Heart left ventricle (tissue), 16 donors: ENCODE measurements at regions not wholly inside any gene's neighbourhood (a gene's known extent, or its start where the extent isn't known, plus 50 kb on each side); places are given as distances from the start of the nearest gene placed in this dataset.

Source experiments
- ATAC-seq, 4 donors: fragments of 200-7000 bp; cut with Tn5 transposase; one replicate each; pipeline ENCODE4 v1.9.1; 2020 to 2022; ENCODE audit warnings: moderate library complexity in 4 of 4, mild to moderate bottlenecking in 3 of 4, moderate number of reproducible peaks in 1 of 4
- DNase-seq, 5 donors: peaks; one replicate each; pipeline ENCODE4 v3.0.0-alpha.2; 2020
- H3K27ac ChIP-seq, 12 donors: fragments of 200-600 bp; sonication (generic) in 4 of 12; one replicate each; pipeline versions ENCODE4 v1.5.0 to v1.8.0; 2016 to 2022; ENCODE audit warnings: mild to moderate bottlenecking in 2 of 12
- H3K27me3 ChIP-seq, 9 donors: fragments of 200-600 bp; sonication (generic) in 2 of 9; one replicate each; pipeline versions ENCODE4 v1.5.1 to v1.8.0; 2016 to 2022; ENCODE audit warnings: mild to moderate bottlenecking in 3 of 9
- H3K36me3 ChIP-seq, 9 donors: fragments of 200-600 bp; sonication (generic) in 2 of 9; one replicate each; pipeline versions ENCODE4 v1.5.0 to v1.8.0; 2018 to 2022; ENCODE audit warnings: mild to moderate bottlenecking in 2 of 9
- H3K4me1 ChIP-seq, 12 donors: fragments of 200-600 bp; sonication (generic) in 4 of 12; one replicate each; pipeline versions ENCODE4 v1.5.0 to v1.8.0; 2016 to 2022; ENCODE audit warnings: mild to moderate bottlenecking in 3 of 12
- H3K4me3 ChIP-seq, 12 donors: fragments of 200-600 bp; sonication (generic) in 4 of 12; one replicate each; pipeline versions ENCODE4 v1.5.0 to v1.8.0; 2017 to 2022; ENCODE audit warnings: mild to moderate bottlenecking in 9 of 12, moderate library complexity in 4 of 12
- H3K9me3 ChIP-seq, 12 donors: fragments of 200-600 bp; sonication (generic) in 4 of 12; one replicate each; pipeline versions ENCODE4 v1.5.0 to v1.8.0; 2016 to 2022; ENCODE audit warnings: mild to moderate bottlenecking in 1 of 12
- POLR2A ChIP-seq, 2 donors: fragments of 450-650 bp; IDR thresholded peaks; one replicate each; pipeline ENCODE4 v1.6.1; 2017; ENCODE audit warnings: antibody characterized with exemption in 2 of 2, mild to moderate bottlenecking in 2 of 2, moderate library complexity in 2 of 2
- WGBS, 4 donors: extraction: QIAGEN DNeasy Blood & Tissue Kit in 2 of 4; methylation state at CpG; one replicate each; pipeline versions ENCODE4 v1.1.5 to v1.1.7; 2013 to 2018; 5-methylcytosine and 5-hydroxymethylcytosine counted together
- intact Hi-C, 10 donors: fragments of 100-400 bp; cut with DNase I; formaldehyde crosslinking; loops; one replicate each; pipeline versions ENCODE4 v1.11.1 to v1.14.2; 2022
- TF ChIP-seq, protein P1 (sequence below), 12 donors: fragments of 200-600 bp; sonication (generic) in 4 of 12; IDR thresholded peaks; one replicate each; pipeline versions ENCODE4 v1.5.0 to v1.8.0; 2018 to 2022; ENCODE audit warnings: antibody characterized with exemption in 12 of 12, mild to moderate bottlenecking in 5 of 12
- donor health status: ischemic (EF 13 %, LVEDD 7.1; RV severe dilation, severe dysfunction).
- donor health status: healthy with polysubstance abuse.
- donor health status: DM: no; HTN: yes; CAD: no.
- donor health status: DM: no; HTN: no; CAD: no.
- donor health status: ischemic (EF 25% LVEDD 6.9; RV normal size, moderate dysfunction).
- donor health status: ischemic (EF 25% LVEDD 5.7; RV mildly dilated, moderate dysfunction).
- donor health status: healthy.
- donor health status: DM: yes; HTN: yes; CAD: no.
- donor health status: ischemic (EF 35%, LVEDD 5.7; RV mildly dilated, moderate dysfunction).
- donor health status: nonischemic (EF 11% LVEDD 7.7; RV severe dilation, severe dysfunction).
- donor health status: DM: yes; HTN: yes; CAD: no.
- donor health status: PGD.
- donor health status: ischemic (EF 29% LVEDD 5.4; RV normal size, mild dysfunction).
- donor health status: nonischemic (EF 23%, LVEDD 6.1; RV moderate dilation, normal function).

DNA sequence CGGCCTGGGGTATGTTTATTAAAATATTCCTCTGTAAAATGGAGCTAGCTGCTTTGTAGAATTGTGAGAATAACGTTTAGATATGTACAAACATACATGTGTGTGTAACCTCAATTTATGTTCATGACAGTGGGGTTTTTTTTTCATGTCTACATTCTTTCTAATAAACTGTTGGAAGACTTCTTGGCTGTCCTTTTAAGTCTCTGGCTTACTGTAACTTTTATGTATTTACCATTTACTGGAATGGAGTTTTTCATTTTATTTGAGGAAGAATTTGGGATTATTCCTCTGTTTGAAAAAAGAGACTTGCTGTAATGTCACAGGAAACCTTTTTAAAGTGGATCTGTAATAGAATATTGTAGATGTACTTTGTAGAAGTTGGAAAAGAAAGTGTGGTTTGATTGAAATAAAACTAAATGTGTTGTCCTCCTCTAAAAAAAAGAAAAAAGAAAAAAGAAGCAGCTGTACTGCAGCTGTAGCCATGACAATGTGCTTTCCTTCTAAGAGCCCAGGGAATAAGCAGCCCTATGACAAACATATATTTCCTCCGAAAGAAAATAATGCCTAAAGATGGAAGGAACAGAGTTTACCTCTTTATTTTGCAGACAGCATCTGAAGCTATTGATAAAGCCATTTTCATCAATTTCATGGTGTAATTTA, 71.2 kb upstream of the FREM1 start:
- intact Hi-C loops: no loop called here

GRCh38 chr9:14978022-14979000, 68.1 kb upstream of the FREM1 start:
- Histone ChIP-seq H3K27me3 (no peaks in the 10 kb centered on the region), H3K4me1 (no peaks in the 10 kb centered on the region), H3K36me3 (no peaks in the 10 kb centered on the region), H3K9me3 (peaks cover 0 to 3% (median 0%) of the 10 kb centered on the region in 12 donors), H3K27ac (no peak overlapping the region), H3K4me3 (no peak overlapping the region)
- ATAC-seq: peak in 1 of 4 donors; percentile 38
- DNase-seq: no peak
- WGBS, 4 donors: 83 to 87% (median 85%) methylated on average over 42 to 49 of the region's 49 CpGs
- intact Hi-C loops: no loop called here
- TF ChIP-seq POLR2A (IDR thresholded peaks at IDR 0.05): no peak
- TF ChIP-seq, protein P1, sequence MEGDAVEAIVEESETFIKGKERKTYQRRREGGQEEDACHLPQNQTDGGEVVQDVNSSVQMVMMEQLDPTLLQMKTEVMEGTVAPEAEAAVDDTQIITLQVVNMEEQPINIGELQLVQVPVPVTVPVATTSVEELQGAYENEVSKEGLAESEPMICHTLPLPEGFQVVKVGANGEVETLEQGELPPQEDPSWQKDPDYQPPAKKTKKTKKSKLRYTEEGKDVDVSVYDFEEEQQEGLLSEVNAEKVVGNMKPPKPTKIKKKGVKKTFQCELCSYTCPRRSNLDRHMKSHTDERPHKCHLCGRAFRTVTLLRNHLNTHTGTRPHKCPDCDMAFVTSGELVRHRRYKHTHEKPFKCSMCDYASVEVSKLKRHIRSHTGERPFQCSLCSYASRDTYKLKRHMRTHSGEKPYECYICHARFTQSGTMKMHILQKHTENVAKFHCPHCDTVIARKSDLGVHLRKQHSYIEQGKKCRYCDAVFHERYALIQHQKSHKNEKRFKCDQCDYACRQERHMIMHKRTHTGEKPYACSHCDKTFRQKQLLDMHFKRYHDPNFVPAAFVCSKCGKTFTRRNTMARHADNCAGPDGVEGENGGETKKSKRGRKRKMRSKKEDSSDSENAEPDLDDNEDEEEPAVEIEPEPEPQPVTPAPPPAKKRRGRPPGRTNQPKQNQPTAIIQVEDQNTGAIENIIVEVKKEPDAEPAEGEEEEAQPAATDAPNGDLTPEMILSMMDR (IDR thresholded peaks at IDR 0.05): no peak

More for the DNA sequence above, 71.2 kb upstream of the FREM1 start:
- DNase-seq: no peak
- no peaks in the 10 kb centered on the region for H3K27me3 ChIP-seq
- no peaks in the 10 kb centered on the region for H3K36me3 ChIP-seq
- H3K4me1 ChIP-seq: no peaks in the 10 kb centered on the region
- no peak for ATAC-seq
- peak overlapping the region in 1 of 12 donors; percentile 11 for H3K27ac ChIP-seq
- TF ChIP-seq, protein P1 (IDR thresholded peaks at IDR 0.05): no peak
- no peak for TF ChIP-seq POLR2A (IDR thresholded peaks at IDR 0.05)
- 64 to 73% (median 67%) methylated on average over 3 of the region's 3 CpGs for whole genome bisulfite sequencing, 4 donors
- no peak overlapping the region for H3K4me3 ChIP-seq
- H3K9me3 ChIP-seq: peaks cover 0 to 3% (median 0%) of the 10 kb centered on the region in 12 donors

GRCh38 chr9:14967450-14968321, 57.5 kb upstream of the FREM1 start:
- ATAC-seq (no peak), DNase-seq (no peak)
- Histone ChIP-seq H3K4me3 (no peak overlapping the region), H3K27ac (no peak overlapping the region), H3K4me1 (peaks cover 0 to 1% (median 0%) of the 10 kb centered on the region in 12 donors), H3K27me3 (no peaks in the 10 kb centered on the region), H3K36me3 (no peaks in the 10 kb centered on the region), H3K9me3 (peaks cover 0 to 6% (median 0%) of the 10 kb centered on the region in 12 donors)
- intact Hi-C loops: no loop called here
- TF ChIP-seq, protein P1 (IDR thresholded peaks at IDR 0.05): no peak
- no peak for TF ChIP-seq POLR2A (IDR thresholded peaks at IDR 0.05)
- 85 to 93% (median 93%) methylated on average over 8 of the region's 8 CpGs for WGBS, 4 donors
